ENCODE measurements at regions not wholly inside any gene's neighbourhood (a gene's known extent, or its start where the extent isn't known, plus 50 kb on each side); places are given as distances from the start of the nearest gene placed in this dataset.

- peak; percentile 86 for TF ChIP-seq SKIL (CRISPR knock-in tag; IDR thresholded peaks at IDR 0.05; ENCODE audit: borderline replicate concordance)
- TF ChIP-seq TBX2 (CRISPR knock-in tag; IDR thresholded peaks at IDR 0.05; ENCODE audit: borderline replicate concordance), result peak; percentile 26; the same call in 1 of the 2 replicates
- TF ChIP-seq ZNF614 (CRISPR knock-in tag; IDR thresholded peaks at IDR 0.05; ENCODE audit: borderline replicate concordance), result no peak
- peak; percentile 35; the same call in 1 of the 2 replicates for TF ChIP-seq ARID4A (CRISPR knock-in tag; IDR thresholded peaks at IDR 0.05; ENCODE audit: borderline replicate concordance)
- TF ChIP-seq RFXAP (CRISPR knock-in tag; IDR thresholded peaks at IDR 0.05; ENCODE audit: borderline replicate concordance), result peak; percentile 70; the same call in 1 of the 2 replicates
- TF ChIP-seq SUZ12 (IDR thresholded peaks at IDR 0.05; ENCODE audit: low read depth, low read length), result no peak
- TF ChIP-seq PHF21A (CRISPR knock-in tag; IDR thresholded peaks at IDR 0.05), result peak; percentile 74; the same call in 1 of the 2 replicates
- TF ChIP-seq ZNF260 (CRISPR knock-in tag; IDR thresholded peaks at IDR 0.05; ENCODE audit: borderline replicate concordance, low read depth), result no peak
- TF ChIP-seq FOXK1 (CRISPR knock-in tag; IDR thresholded peaks at IDR 0.05; ENCODE audit: borderline replicate concordance, low read depth), result no peak
- TF ChIP-seq RFXANK (CRISPR knock-in tag; IDR thresholded peaks at IDR 0.05), result no peak
- TF ChIP-seq ZMAT3 (CRISPR knock-in tag; conservative IDR thresholded peaks at IDR 0.05), result no peak
- TF ChIP-seq KDM2A (CRISPR knock-in tag; IDR thresholded peaks at IDR 0.05; ENCODE audit: borderline replicate concordance, low read depth), result peak; percentile 68
- no peak for TF ChIP-seq ZBTB49 (CRISPR knock-in tag; IDR thresholded peaks at IDR 0.05; ENCODE audit: borderline replicate concordance)
- TF ChIP-seq ZEB1 (IDR thresholded peaks at IDR 0.05; ENCODE audit: insufficient replicate concordance, low read depth), result peak; percentile 80
- TF ChIP-seq NFKB2 (CRISPR knock-in tag; IDR thresholded peaks at IDR 0.05; ENCODE audit: borderline replicate concordance), result 0 out of 2 replicates have a peak, but pooled peaks have one; percentile 58
- no peak for TF ChIP-seq ZNF235 (CRISPR knock-in tag; IDR thresholded peaks at IDR 0.05; ENCODE audit: borderline replicate concordance)
- TF ChIP-seq ZNF704 (CRISPR knock-in tag; IDR thresholded peaks at IDR 0.05; ENCODE audit: borderline replicate concordance), result 0 out of 2 replicates have a peak, but pooled peaks have one; percentile 48
- no peak for TF ChIP-seq SNAI1 (CRISPR knock-in tag; IDR thresholded peaks at IDR 0.05; ENCODE audit: borderline replicate concordance)
These were observed 128.2 kb downstream of the BANF2 start (continued) for GRCh38 chr20:17827759-17828559.

Measured in HepG2 (cell line).